ENCODE measurements at regions not wholly inside any gene's neighbourhood (a gene's known extent, or its start where the extent isn't known, plus 50 kb on each side); places are given as distances from the start of the nearest gene placed in this dataset.
"Not testable (repeated sequence)": the region's sequence is repeated elsewhere in the genome, so short reads cannot be mapped to it uniquely, and the experiment has no call there.

DNA sequence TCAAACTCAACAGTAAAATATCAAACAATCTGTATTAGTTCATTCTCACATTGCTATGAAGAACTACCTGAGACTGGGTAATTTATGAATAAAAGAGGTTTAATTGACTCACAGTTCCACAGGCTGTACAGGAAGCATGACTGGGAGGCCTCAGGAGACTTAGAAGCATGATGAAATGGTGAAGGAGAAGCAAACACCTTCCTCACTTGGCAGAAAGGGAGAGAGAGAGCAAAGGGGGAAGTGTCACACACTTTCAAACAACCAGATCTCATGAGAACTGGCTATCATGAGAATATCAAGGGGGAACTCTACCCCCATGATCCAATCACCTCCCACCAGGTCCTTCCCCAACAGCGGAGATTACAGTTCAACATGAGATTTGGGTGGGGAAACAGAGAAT, 198.5 kb upstream of the CRIM1 start:
- not testable (repeated sequence) for DNase-seq

DNA sequence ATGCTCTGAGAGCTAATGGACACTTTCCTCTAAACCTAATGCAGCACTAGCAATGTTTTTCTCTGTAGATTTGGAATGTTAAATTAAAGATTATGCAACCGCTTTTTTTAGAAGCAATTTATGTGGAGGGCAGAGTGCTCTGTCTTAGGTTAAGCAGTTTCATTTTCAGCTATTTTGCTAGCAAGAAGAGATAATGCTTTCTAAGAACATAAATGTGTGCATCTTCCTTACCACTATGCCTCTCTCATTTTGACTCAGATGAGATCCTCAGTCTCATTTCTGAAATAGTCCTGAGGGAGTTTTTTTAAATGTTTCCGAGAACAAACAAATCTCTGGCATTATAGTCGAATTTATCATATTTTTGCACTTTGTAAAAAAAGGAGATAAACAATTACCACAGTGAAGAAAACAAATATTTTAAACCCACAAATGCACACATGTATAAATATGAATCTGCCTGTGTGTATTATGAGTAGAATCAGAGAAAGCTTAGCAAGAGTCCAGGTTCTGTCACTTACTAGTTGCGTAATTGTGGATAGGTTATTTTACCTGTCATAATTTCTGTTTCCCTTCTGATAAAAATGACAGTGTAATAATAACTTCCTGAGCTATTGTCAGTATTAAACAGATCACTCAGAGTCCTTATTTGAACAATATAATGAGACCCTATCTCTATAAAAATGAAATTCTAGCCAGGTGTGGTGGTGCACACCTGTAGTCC, 207.7 kb upstream of the CRIM1 start:
- DNase-seq, result no peak

DNA sequence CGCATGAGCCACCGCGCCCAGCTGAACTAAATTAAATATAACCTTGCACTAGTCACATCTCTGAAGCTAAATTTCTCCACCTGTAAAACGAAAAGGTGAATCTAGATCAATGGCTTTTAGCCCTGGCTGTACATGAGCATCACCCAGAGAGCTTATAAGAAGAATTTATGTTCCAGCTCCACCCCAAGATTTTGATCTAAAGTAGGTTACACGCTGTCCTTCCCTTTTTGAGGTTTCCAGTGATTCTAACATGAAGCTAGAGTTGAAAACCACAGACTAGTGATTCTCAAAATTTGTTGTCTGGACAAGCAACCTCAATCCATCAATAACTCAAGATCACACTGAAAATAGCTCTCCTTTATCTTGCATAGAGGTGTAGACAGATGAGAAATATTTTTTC, 208.8 kb upstream of the CRIM1 start:
- no peak for DNase-seq

GRCh38 chr2:36140391-36140790, 215.2 kb upstream of the CRIM1 start:
- DNase-seq, result no peak

- DNase-seq, result no peak
Observed at GRCh38 chr2:36137612-36138011, 218.0 kb upstream of the CRIM1 start.

DNA sequence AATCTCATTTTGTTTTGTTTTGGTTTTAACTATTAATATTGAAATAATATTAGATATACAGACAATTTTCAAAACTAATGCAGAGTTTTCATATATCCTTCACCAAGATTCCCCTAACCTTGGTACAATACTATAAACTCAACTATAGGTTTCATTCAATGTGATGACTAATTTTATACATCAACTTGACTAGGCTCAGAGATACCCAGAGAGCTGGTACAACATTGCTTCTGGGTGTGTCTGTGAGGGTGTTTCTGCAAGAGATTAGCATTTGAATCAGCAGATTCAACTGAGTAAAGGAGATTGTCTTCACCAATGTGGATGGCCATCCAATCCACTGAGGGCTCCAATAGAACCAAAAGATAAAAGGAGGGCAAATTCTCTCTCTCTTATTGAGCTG, 221.3 kb upstream of the CRIM1 start:
- no peak for DNase-seq

DNA sequence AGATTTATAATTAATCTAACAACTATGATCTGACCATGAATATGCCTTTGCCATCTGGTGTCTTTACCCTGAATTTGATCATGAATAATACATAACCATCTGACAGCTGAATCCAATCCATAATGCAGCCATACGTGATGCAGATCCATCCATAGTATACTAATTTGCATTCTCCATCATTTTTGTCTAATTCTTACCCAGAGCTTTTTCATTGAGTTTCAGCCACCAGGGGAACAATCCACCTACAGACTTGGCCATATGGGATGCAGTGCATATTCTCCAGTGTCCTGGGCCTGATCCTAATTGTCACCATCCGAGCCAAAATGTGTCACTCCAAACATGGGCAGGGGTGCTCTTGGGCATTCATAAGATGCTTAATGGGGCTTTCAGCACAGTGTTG, 227.2 kb upstream of the CRIM1 start:
- DNase-seq, result no peak

DNA sequence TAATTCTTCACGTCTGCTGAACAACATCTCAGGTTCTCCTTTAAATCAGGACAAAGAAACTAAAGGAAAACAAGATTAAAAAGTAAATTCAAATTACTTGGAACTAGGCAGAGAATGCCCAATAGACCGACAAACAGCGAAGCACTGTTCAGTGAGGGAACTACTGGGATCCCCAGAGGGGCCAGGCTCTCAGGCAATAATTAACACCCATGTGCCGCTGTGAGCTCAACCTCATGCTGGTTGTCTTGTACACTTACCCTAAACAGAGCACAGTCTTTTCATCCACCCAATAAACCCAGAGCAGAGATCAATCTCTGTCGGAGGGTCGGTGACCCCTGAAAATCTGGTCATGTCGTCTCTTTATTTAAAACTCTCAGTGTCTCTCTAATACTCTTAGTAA, 229.9 kb upstream of the CRIM1 start:
- no peak for DNase-seq

DNA sequence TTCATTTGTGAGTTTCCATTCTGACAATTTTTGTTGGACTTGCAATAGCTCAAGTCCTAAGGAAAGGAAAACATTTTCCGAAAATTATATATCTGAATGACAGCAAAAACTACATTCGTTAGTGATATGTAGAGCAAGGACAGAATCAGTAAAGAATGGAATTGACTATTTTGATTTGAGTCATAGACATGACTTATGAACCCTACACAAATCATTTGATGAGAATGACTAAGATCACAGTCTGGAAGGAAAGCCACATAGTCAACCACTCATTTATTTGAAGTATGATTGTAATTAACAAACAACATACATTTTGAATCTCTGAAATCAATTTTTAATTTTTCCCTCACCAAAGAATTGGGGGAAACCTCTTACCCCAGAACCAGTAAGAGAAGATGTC, 231.6 kb upstream of the CRIM1 start:
- no peak for DNase-seq

GRCh38 chr2:36097022-36097421, 258.6 kb upstream of the CRIM1 start:
- DNase-seq, result no peak

DNA sequence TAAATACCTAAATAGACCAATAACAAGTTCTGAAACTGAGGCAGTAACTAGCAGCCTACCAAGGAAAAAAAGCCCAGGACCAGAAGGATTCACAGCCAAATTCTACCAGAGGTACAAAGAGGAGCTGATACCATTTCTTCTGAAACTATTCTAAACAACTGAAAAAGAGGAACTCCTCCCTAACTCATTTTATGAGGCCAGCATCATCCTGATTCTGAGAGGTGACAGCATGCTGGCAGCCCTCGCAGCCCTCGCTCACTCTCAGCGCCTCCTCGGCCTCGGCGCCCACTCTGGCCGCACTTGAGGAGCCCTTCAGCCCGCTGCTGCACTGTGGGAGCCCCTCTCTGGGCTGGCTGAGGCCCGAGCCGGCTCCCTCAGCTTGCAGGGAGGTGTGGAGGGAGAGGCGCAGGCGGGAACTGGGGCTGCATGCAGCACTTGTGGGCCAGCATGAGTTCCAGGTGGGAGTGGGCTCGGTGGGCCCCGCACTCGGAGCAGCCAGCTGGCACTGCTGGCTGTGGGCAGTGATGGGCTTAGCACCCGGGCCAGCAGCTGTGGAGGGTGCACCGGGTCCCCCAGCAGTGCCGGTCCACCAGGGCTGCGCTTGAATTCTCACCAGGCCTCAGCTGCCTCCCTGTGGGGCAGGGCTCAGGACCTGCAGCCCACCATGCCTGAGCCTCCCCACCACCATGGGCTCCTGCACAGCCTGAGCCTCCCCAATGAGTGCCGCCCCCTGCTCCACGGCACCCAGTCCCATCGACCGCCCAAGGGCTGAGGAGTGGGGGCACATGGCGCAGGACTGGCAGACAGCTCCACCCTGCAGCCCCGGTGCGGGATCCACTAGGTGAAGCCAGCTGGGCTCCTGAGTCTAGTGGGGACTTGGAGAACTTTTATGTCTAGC, 263.5 kb upstream of the CRIM1 start:
- not testable (repeated sequence) for DNase-seq

DNA sequence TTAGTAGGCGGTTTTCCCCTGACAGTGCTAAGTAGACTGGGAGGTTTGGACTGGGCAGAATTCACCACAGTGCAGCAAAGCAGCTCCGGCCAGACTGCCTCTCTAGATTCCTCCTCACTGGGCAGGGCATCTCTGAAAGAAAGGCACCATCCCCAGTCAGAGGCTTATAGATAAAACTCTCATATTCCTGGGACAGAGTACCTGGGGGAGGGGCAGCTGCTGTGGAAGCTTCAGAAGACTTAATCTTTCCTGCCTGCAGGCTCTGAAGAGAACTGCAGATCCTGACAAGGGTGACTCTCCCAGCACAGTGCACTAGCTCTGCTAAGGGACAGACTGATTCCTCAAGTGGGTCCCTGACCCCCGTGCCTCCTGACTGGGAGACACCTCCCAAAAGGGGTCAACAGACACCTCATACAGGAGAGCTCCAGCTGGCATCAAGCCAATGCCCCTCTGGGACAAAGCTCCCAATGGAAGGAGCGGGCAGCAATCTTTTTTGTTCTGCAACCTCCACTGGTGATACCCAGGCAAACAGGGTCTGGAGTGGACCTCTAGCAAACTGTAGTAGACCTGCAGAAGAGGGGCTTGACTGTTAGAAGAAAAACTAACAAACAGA, 266.8 kb upstream of the CRIM1 start:
- no peak for DNase-seq

DNA sequence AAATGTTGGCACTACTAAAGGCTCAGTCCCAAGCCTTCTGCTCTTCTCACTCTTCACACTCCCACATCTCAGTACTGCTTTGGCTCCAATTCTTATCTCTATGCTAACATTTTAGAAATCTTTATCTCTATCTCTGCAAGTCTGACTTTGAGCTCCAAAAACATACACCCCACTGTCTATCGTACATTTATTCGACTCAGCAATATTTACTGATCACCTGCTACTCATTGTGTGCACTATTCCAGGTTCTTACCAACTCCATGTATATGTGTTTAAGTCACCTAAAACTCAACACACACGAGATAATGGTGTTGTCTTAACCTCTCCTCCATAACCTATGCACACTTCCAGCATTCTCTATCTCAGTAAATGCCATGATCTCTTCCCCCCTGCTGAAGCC, 268.2 kb upstream of the CRIM1 start:
- DNase-seq, result no peak

DNA sequence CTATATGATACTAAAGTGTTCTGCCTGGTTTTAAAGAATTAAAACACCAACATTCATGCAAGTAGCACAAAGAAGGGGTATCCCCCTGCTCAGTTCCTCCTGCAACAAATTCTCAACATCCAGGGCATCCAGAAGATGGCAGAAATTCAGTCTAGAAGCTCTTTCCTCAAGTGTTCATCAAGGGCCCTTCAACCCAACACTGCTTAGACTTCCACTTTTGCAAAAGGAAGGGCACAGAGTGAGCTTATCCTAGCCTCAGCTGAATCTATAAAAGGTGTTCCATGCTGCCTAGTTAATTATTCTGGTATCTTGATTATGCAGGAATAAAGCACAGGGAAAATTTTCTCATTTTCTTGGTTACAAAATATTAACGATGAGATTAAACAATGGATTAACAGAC, 275.8 kb upstream of the CRIM1 start:
- DNase-seq, result no peak

DNA sequence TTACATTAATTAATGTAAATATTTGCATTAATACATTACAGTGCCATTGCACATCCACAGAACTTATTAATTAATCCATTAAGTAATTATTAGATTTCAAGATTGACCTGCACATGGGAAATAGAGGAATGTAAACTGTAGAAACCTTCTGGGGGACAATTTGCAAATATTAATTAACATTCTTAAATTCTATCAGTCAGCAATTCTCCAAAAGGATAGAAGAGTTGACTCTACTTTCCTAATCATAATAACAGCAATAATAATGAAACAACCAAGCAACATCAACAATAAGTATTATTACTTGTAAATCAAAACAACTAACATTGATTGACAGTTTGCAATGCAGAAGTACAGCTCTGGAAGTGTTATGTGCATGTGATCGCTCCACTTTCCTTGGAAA, 281.6 kb upstream of the CRIM1 start:
- no peak for DNase-seq

- no peak for DNase-seq
Observed at GRCh38 chr2:36071698-36072097, 283.9 kb upstream of the CRIM1 start.

DNA sequence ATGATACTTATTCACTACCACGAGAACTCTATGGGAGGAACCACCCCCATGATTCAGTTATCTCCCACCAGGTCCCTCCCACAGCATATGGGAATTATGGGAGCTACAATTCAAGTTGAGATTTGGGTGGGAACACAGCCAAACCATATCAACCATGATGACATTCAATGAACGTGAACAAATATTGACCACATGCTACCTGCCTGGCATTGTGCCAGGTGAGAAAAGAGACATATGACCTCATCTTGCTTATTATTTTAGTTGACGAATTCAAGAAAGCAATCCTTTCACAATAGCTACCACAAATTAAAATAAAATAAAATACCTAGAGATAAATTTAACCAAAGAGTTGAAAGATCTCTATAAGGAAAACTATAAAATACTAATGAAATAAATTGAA, 286.5 kb upstream of the CRIM1 start:
- no peak for DNase-seq

DNA sequence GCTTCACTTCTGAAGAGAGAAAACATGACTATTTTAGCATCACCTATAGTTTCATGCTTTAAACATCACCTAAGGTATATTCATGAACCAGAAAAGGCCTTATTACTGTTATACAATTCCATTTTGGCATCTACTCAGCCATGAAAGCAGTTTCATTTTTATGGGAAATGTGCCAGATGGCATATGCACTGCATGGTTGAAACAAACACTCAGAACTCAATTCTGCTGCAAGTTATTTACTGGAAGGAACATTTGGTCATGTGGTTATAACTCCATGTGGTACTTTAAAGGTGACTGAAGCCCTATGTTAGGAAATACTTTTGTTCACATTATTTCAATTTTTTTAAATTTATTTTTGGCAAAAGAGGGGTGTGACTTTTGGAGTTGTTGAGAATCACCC, 287.5 kb upstream of the CRIM1 start:
- DNase-seq, result no peak

- DNase-seq, result no peak
Observed at GRCh38 chr2:36060133-36060532, 295.4 kb upstream of the CRIM1 start.

GRCh38 chr2:36059691-36060090, 295.9 kb upstream of the CRIM1 start:
- DNase-seq, result no peak

GRCh38 chr2:36058953-36059352, 296.6 kb upstream of the CRIM1 start:
- no peak for DNase-seq

DNA sequence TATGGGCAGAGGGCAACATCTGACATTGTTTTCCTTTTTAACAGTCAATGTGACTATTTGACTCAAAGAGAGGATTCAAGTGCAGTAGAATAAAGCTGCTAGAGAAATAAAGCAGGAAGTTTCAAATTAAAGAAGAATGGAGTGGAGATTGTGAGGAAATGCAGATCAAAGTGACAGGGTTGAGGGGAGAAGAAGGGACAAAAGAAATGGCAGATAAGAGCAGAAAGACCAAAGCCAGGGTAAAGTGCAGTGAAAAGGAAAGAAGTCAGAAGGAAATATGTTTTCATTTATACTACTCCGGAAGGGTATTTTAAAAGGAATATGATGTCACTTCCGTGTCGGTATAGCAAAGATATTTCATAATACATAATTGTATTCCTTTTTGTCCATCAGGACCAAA, 297.5 kb upstream of the CRIM1 start:
- DNase-seq, result no peak

DNA sequence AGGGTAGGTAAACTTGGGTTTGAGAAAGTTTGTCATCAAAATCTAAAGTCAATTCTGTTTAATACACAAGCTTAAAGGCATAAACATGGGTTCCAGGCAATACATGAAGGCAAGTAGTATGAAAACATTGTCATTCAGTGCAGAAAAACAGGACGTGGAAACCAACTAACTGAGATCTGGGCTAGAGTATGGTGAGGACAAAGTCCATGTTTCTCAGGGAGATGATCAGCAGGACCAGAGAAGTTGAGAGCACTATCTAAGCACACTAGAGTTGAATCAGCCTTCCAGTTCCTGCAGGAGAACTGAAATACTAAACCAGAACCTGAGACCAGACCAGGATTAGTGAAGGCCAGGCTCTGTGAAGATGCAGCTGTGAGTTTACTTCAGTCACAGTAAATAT, 302.8 kb upstream of the CRIM1 start:
- DNase-seq, result no peak

DNA sequence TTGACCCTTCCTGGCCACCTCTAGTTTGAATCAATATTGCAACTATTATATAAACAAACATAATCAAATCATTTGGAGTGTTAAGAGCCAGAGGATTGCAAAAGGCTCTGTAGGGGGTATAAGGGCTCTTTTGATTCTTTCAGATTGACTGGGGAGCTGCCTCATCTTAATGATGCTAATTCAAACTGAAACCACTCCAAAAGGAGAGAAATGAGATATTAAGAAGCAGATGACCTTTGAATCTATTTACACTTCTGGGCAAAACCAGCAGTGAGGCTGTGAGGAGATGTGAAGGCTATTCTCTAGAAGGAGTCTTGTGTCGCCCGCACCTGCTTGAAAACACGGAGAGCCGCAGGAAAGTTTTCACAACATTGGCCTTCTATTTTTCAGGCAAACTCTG, 311.2 kb upstream of the CRIM1 start:
- no peak for DNase-seq

Data from stimulated activated CD4-positive, alpha-beta T cell treated with anti-CD3 and anti-CD28 coated beads, Interleukin-4, amount 100 ng/mL, for 4 hours (primary cell).